ENCODE measurements at regions not wholly inside any gene's neighbourhood (a gene's known extent, or its start where the extent isn't known, plus 50 kb on each side); places are given as distances from the start of the nearest gene placed in this dataset.

GRCh38 chr18:55133378-55133777, 174.1 kb upstream of the CCDC68 start:
- TF ChIP-seq, protein P1, sequence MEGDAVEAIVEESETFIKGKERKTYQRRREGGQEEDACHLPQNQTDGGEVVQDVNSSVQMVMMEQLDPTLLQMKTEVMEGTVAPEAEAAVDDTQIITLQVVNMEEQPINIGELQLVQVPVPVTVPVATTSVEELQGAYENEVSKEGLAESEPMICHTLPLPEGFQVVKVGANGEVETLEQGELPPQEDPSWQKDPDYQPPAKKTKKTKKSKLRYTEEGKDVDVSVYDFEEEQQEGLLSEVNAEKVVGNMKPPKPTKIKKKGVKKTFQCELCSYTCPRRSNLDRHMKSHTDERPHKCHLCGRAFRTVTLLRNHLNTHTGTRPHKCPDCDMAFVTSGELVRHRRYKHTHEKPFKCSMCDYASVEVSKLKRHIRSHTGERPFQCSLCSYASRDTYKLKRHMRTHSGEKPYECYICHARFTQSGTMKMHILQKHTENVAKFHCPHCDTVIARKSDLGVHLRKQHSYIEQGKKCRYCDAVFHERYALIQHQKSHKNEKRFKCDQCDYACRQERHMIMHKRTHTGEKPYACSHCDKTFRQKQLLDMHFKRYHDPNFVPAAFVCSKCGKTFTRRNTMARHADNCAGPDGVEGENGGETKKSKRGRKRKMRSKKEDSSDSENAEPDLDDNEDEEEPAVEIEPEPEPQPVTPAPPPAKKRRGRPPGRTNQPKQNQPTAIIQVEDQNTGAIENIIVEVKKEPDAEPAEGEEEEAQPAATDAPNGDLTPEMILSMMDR (IDR thresholded peaks at IDR 0.05): no peak
- TF ChIP-seq EZH2phosphoT487 (IDR thresholded peaks at IDR 0.05) (no peak), EZH2 (IDR thresholded peaks at IDR 0.05) (no peak)

Data from neural progenitor cell (in vitro differentiated cells).